Ishikawa (cell line): ENCODE measurements at regions not wholly inside any gene's neighbourhood (a gene's known extent, or its start where the extent isn't known, plus 50 kb on each side); places are given as distances from the start of the nearest gene placed in this dataset.

ENCODE experiments used
- EGR1 ChIP-seq: IDR thresholded peaks from 2 replicates; pipeline ENCODE4 v1.6.1; 2012
- MAX ChIP-seq: IDR thresholded peaks from 2 replicates; pipeline ENCODE4 v1.6.1; 2012

- TF ChIP-seq EGR1 (no peak), MAX (no peak)
Observed at GRCh38 chr1:199945591-199945990, 81.9 kb upstream of the NR5A2 start.
